Activated CD4-positive, CD25-positive, alpha-beta regulatory T cell (primary cell): ENCODE measurements at regions not wholly inside any gene's neighbourhood (a gene's known extent, or its start where the extent isn't known, plus 50 kb on each side); places are given as distances from the start of the nearest gene placed in this dataset.
"Not testable (repeated sequence)": the region's sequence is repeated elsewhere in the genome, so short reads cannot be mapped to it uniquely, and the experiment has no call there.

Experiments used
- DNase-seq, 4 experiments: peaks; one replicate each; lab custom pipeline; 2025; lab: John Stamatoyannopoulos, UW

- not testable (repeated sequence) for DNase-seq
Measured at GRCh38 chr14:36411951-36412350, 91.5 kb upstream of the MBIP start.

GRCh38 chr14:36408388-36408787 is 88.0 kb upstream of the MBIP start:
- no peak for DNase-seq

GRCh38 chr14:36405589-36406274 is 85.3 kb upstream of the MBIP start:
- DNase-seq = no peak

- no peak for DNase-seq
Measured at GRCh38 chr14:36402867-36403266, 82.4 kb upstream of the MBIP start.

- no peak for DNase-seq
Measured at GRCh38 chr14:36398463-36399291, 78.2 kb upstream of the MBIP start.

GRCh38 chr14:36397357-36397756 is 76.9 kb upstream of the MBIP start:
- DNase-seq = no peak

- DNase-seq = no peak
Measured at GRCh38 chr14:36396798-36397197, 76.4 kb upstream of the MBIP start.

GRCh38 chr14:36394593-36394992 is 74.2 kb upstream of the MBIP start:
- no peak for DNase-seq

- no peak for DNase-seq
Measured at GRCh38 chr14:36390718-36391117, 70.3 kb upstream of the MBIP start.

GRCh38 chr14:36383767-36384431 is 63.5 kb upstream of the MBIP start:
- DNase-seq = no peak

- DNase-seq = peak; percentile 21 to 67 (median 47)
Measured at GRCh38 chr14:36373982-36374673, 53.7 kb upstream of the MBIP start.
